HepG2 (cell line): ENCODE measurements at regions not wholly inside any gene's neighbourhood (a gene's known extent, or its start where the extent isn't known, plus 50 kb on each side); places are given as distances from the start of the nearest gene placed in this dataset.
A peak's percentile ranks its signal among the peaks of the same experiment; 100 is the strongest.

Experiments used
- ATAC-seq: fragments of 200-7000 bp; cut with Tn5 transposase; 3 replicates; pipeline ENCODE4 v1.9.1; 2020; ENCODE audit warnings: mild to moderate bottlenecking, moderate library complexity
- BruUV-seq: library from RNA; stranded (reverse); fragments of 400-500 nt; replicated peaks from 2 replicates; lab custom pipeline; 2021; lab: Mats Ljungman, UMichigan
- CTCF ChIA-PET: fragments of 300-600 bp; formaldehyde crosslinking; extraction: SDS; loops from one replicate; lab custom pipeline; 2021; ENCODE audit warnings: low total read pairs, inconsistent platforms, low intra/inter-chr PET ratio; lab: Yijun Ruan, JAX
- POLR2A ChIA-PET: fragments of 350-600 bp; sonication (Branson Sonifier 250); formaldehyde crosslinking; loops from one replicate; lab custom pipeline; 2020; ENCODE audit warnings: antibody characterized with exemption, inconsistent platforms; lab: Yijun Ruan, JAX
- DNase-seq: peaks from one replicate; pipeline ENCODE4 v3.0.0-alpha.2; 2015; ENCODE audit warnings: low spot score
- FAIRE-seq: peaks from 3 replicates; lab custom pipeline; 2011; peaks lifted over from hg19 to GRCh38; lab: Jason Lieb, UNC
- H2AFZ ChIP-seq: one replicate; pipeline ENCODE4 v1.6.1; 2011; ENCODE audit warnings: low read length, inconsistent platforms
- H3K27ac ChIP-seq: fragments of 300-600 bp; 3 replicates; pipeline ENCODE4 v1.8.0; 2011; ENCODE audit warnings: mixed run types, mild to moderate bottlenecking, mixed read lengths, low read length, inconsistent platforms; ENCODE audit not compliant: insufficient read depth; ENCODE audit errors: extremely low read length
- H3K27me3 ChIP-seq, 2 experiments: fragments of 200-600 bp in 1 of 2; 2 replicates in 1 of 2; 3 replicates in 1 of 2; pipeline versions ENCODE4 v1.6.0 to v1.8.0; 2011; ENCODE audit warnings: low read length in 2 of 2, mild to moderate bottlenecking in 2 of 2, moderate library complexity in 2 of 2, inconsistent platforms in 1 of 2; ENCODE audit not compliant: insufficient read depth in 2 of 2, control insufficient read depth in 1 of 2
- H3K36me3 ChIP-seq, 2 experiments: fragments of 200-600 bp in 1 of 2; replicated peaks in 1 of 2; 2 replicates in 1 of 2; 3 replicates in 1 of 2; pipeline versions ENCODE4 v1.5.1 to v1.8.0; 2011; ENCODE audit warnings: low read length in 2 of 2, inconsistent platforms in 1 of 2; ENCODE audit not compliant: insufficient read depth in 2 of 2, control insufficient read depth in 1 of 2
- H3K4me1 ChIP-seq: 2 replicates; pipeline ENCODE4 v1.5.1; 2012; ENCODE audit warnings: low read length, inconsistent platforms; ENCODE audit not compliant: insufficient read depth
- H3K4me2 ChIP-seq: 2 replicates; pipeline ENCODE4 v1.6.0; 2011; ENCODE audit warnings: low read depth, low read length, inconsistent platforms
- H3K4me3 ChIP-seq, 3 experiments: fragments of 200-600 bp in 1 of 3; sonication (generic), shearing (Covaris generic) in 1 of 3; replicated peaks in 1 of 3; 2 replicates each; pipeline ENCODE4 v1.5.1; 2011 to 2016; ENCODE audit warnings: low read length in 3 of 3, inconsistent platforms in 2 of 3, low read depth in 2 of 3, mild to moderate bottlenecking in 2 of 3, control low read depth in 1 of 3, mixed read lengths in 1 of 3; ENCODE audit not compliant: insufficient read depth in 1 of 3
- H3K79me2 ChIP-seq: one replicate; pipeline ENCODE4 v1.6.1; 2011; ENCODE audit warnings: low read length, inconsistent platforms; ENCODE audit not compliant: insufficient read depth
- H3K9ac ChIP-seq: 2 replicates; pipeline ENCODE4 v1.6.0; 2011; ENCODE audit warnings: mild to moderate bottlenecking, low read depth, low read length, inconsistent platforms; ENCODE audit not compliant: insufficient read depth
- H3K9me3 ChIP-seq: 2 replicates; pipeline ENCODE4 v1.5.1; 2012; ENCODE audit warnings: mild to moderate bottlenecking, low read length
- H4K20me1 ChIP-seq: 2 replicates; pipeline ENCODE4 v1.6.0; 2011; ENCODE audit warnings: inconsistent platforms, mild to moderate bottlenecking, low read length, moderate library complexity; ENCODE audit not compliant: insufficient read depth
- CBX2 ChIP-seq, 2 experiments: fragments of 200-600 bp in 1 of 2; sonication (generic); formaldehyde crosslinking in 1 of 2; IDR thresholded peaks; 2 replicates each; pipeline versions ENCODE4 v1.7.0 to v1.8.1; 2018 to 2022; ENCODE audit warnings: low read depth in 2 of 2, low read length in 1 of 2, mild to moderate bottlenecking in 1 of 2, missing genetic modification reagents in 1 of 2
- FIP1L1 ChIP-seq: fragments of 200-400 bp; formaldehyde crosslinking; IDR thresholded peaks from 2 replicates; pipeline ENCODE4 v1.6.1; 2018; ENCODE audit warnings: low read depth, mild to moderate bottlenecking, low read length, moderate library complexity, borderline replicate concordance; ENCODE audit not compliant: insufficient read depth
- FOSL2 ChIP-seq: sonication (generic); formaldehyde crosslinking; IDR thresholded peaks from 2 replicates; pipeline ENCODE4 v1.4.0; 2020; ENCODE audit warnings: missing genetic modification reagents
- GATA4 ChIP-seq: sonication (generic); IDR thresholded peaks from 2 replicates; pipeline ENCODE4 v1.6.1; 2016; ENCODE audit warnings: antibody characterized with exemption, low read depth, borderline replicate concordance
- JUN ChIP-seq: sonication (generic); formaldehyde crosslinking; IDR thresholded peaks from 2 replicates; pipeline ENCODE4 v1.4.0; 2020; ENCODE audit warnings: mild to moderate bottlenecking, missing genetic modification reagents
- MYNN ChIP-seq: sonication (generic); formaldehyde crosslinking; IDR thresholded peaks from 2 replicates; pipeline ENCODE4 v1.4.0; 2020; ENCODE audit warnings: mild to moderate bottlenecking, low read depth, missing genetic modification reagents
- PHF20 ChIP-seq: sonication (generic); formaldehyde crosslinking; IDR thresholded peaks from 2 replicates; pipeline ENCODE4 v1.5.0; 2020; ENCODE audit warnings: mild to moderate bottlenecking, missing genetic modification reagents
- TCF7L2 ChIP-seq: IDR thresholded peaks from 2 replicates; pipeline ENCODE4 v1.6.1; 2011; ENCODE audit warnings: mild to moderate bottlenecking, low read depth, low read length, moderate library complexity
- ZNF451 ChIP-seq: sonication (generic); formaldehyde crosslinking; IDR thresholded peaks from 2 replicates; pipeline ENCODE4 v1.5.0; 2020; ENCODE audit warnings: mild to moderate bottlenecking, missing genetic modification reagents
- ZSCAN21 ChIP-seq: sonication (generic); formaldehyde crosslinking; IDR thresholded peaks from 2 replicates; pipeline ENCODE4 v1.8.0; 2022; ENCODE audit warnings: mild to moderate bottlenecking, missing genetic modification reagents, moderate library complexity, borderline replicate concordance
- WGBS: methylation state at CpG from one replicate; pipeline ENCODE4 v1.1.6; 2017; ENCODE audit warnings: low lambda C conversion rate; 5-methylcytosine and 5-hydroxymethylcytosine counted together
- in situ Hi-C: cut with HindIII; loops from 2 replicates; pipeline ENCODE4 v1.10.0; 2017; ENCODE audit warnings: low pct_unique_long_range_greater_than_20kb; ENCODE audit not compliant: extremely low pct_ligation_motif_present
- intact Hi-C: fragments of 100-400 bp; cut with micrococcal nuclease; formaldehyde crosslinking; loops from one replicate; pipeline ENCODE4 v1.10.0; 2022; ENCODE audit not compliant: unreplicated experiment
- TF ChIP-seq, protein P1 (sequence below): sonication (generic); formaldehyde crosslinking; IDR thresholded peaks from 2 replicates; pipeline ENCODE4 v1.8.1; 2023; ENCODE audit warnings: mild to moderate bottlenecking, moderate library complexity, missing genetic modification reagents
- TF ChIP-seq, protein P2 (sequence below): sonication (generic); formaldehyde crosslinking; IDR thresholded peaks from 2 replicates; pipeline ENCODE4 v1.5.1; 2020; ENCODE audit warnings: mild to moderate bottlenecking, missing genetic modification reagents
- TF ChIP-seq, protein P3 (sequence below): sonication (generic); formaldehyde crosslinking; IDR thresholded peaks from 2 replicates; pipeline ENCODE4 v1.5.1; 2020; ENCODE audit warnings: missing genetic modification reagents, mild to moderate bottlenecking, borderline replicate concordance

DNA sequence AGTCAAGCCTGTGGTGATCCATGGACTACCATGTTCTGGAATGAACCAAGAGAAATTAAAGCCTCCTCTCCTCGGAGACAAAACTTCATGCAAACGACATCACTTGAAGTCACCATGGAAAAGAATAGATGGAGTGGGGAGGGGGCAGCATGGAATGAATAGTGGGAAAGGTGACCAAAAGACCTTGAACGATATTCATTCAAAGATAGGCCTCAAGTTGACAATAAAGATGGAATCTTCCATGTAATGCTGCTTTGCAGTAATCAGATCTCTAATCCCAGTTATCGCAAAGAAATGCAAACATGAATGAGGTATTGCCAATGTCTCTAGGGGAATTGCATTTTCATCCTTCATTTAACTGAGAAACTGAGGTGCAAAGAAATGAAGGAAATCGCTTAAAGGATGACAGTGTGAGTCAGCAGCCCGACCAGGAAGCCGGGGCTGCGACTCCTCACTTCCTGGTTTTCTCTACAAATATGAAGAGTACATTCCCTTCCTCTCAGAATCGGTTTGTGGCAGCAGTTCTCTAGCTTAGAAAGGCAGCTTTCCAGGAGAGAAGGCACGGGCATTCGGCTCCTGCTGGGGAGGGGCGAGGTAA lies 65.6 kb upstream of the RREB1 start (continued):
- TF ChIP-seq FOSL2 (peak; percentile 72), TCF7L2 (no peak), JUN (CRISPR knock-in tag) (no peak), PHF20 (no peak)
- TF ChIP-seq, protein P1, sequence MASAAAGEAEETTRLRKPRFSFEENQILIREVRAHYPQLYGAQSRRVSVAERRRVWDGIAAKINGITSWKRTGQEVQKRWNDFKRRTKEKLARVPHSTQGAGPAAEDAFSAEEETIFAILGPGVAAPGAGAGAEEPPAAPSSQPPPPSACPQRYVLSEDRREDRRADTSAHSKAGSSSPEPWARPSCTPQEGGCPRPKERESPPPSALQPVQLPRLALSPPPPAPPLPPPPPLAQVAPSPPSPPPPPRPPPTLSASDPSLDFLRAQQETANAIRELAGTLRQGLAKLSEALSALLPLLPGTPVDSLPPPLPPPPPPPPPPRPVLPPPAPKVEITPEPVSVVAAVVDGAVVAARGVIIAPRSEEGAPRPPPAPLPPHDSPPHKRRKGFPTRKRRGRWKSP (CRISPR knock-in tag) = peak; percentile 1; the same call in 1 of the 2 replicates

DNA sequence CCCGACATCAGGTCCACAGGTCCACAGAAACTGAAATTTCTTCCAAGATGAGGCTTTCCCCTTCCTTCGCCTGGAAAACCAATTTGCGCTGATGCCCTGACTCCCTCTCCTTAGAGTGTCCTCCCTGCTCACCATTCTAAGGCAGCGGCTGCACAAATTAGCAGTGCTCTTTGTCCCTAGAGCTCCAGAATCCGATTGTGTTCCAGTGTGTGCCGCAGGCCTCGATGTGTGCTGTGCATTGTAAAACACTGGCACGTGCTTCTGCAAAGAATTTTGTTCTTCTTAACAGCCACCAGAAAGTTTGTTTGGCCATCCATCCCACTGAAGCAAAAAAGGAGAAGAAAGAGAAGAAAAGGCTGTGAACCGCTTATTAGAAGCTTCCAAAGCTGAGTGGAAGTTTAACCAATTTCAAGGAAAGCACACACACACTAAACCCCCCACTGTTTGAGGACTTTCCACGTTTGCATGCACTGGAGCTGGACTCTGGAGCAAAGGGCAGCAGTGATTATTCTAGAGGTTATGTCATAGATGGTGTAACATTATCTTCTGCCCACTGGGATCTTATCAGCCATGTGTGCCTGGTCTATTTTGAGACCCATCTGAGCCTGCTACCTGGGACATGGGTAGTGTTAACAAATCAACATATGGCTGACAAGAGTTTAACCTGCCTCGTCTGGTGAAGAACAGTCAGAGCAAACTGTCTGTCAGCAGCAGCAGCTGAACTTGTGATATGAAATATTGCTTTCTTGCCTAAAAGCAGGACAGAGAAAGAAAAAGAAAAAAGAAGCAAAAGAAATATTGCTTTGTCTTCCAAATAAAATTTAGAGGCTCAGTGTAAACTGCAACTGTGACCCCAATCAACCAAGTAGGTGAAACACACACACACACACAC lies 64.9 kb upstream of the RREB1 start:
- CTCF ChIA-PET = interaction anchor here (0.6 kb wide), 1 partner anchor 114 kb away, joined by 3 read pairs; no protein-coding TSS in a partner anchor
- FAIRE-seq = peak; percentile 86
- no peak for TF ChIP-seq CBX2 (IDR thresholded peaks at IDR 0.05; ENCODE audit: low read depth, low read length)
- peak; percentile 20; the same call in 1 of the 2 replicates for TF ChIP-seq CBX2 (CRISPR knock-in tag; IDR thresholded peaks at IDR 0.05; ENCODE audit: low read depth)
- no peak for TF ChIP-seq MYNN
- no peak for TF ChIP-seq ZNF451 (CRISPR knock-in tag)
- no peak for TF ChIP-seq FIP1L1
- peak; percentile 83; the same call in 1 of the 2 replicates for TF ChIP-seq GATA4
- TF ChIP-seq ZSCAN21 (CRISPR knock-in tag) = no peak
- TF ChIP-seq, protein P2, sequence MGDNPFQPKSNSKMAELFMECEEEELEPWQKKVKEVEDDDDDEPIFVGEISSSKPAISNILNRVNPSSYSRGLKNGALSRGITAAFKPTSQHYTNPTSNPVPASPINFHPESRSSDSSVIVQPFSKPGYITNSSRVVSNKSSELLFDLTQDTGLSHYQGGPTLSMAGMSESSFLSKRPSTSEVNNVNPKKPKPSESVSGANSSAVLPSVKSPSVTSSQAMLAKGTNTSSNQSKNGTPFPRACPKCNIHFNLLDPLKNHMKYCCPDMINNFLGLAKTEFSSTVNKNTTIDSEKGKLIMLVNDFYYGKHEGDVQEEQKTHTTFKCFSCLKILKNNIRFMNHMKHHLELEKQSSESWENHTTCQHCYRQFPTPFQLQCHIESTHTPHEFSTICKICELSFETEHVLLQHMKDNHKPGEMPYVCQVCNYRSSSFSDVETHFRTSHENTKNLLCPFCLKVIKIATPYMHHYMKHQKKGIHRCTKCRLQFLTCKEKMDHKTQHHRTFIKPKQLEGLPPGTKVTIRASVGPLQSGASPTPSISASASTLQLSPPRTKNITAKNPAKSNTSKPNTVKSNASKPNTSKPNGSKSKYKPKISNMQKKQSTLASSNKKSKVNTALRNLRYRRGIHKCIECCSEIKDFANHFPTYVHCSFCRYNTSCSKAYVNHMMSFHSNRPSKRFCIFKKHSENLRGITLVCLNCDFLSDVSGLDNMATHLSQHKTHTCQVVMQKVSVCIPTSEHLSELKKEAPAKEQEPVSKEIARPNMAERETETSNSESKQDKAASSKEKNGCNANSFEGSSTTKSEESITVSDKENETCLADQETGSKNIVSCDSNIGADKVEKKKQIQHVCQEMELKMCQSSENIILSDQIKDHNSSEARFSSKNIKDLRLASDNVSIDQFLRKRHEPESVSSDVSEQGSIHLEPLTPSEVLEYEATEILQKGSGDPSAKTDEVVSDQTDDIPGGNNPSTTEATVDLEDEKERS (CRISPR knock-in tag) = peak; percentile 86
- TF ChIP-seq, protein P3, sequence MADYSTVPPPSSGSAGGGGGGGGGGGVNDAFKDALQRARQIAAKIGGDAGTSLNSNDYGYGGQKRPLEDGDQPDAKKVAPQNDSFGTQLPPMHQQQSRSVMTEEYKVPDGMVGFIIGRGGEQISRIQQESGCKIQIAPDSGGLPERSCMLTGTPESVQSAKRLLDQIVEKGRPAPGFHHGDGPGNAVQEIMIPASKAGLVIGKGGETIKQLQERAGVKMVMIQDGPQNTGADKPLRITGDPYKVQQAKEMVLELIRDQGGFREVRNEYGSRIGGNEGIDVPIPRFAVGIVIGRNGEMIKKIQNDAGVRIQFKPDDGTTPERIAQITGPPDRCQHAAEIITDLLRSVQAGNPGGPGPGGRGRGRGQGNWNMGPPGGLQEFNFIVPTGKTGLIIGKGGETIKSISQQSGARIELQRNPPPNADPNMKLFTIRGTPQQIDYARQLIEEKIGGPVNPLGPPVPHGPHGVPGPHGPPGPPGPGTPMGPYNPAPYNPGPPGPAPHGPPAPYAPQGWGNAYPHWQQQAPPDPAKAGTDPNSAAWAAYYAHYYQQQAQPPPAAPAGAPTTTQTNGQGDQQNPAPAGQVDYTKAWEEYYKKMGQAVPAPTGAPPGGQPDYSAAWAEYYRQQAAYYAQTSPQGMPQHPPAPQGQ (CRISPR knock-in tag) = no peak

More for the DNA sequence above, 64.9 kb upstream of the RREB1 start:
- Histone ChIP-seq H3K79me2 (no peaks in the 10 kb centered on the region), H3K4me1 (peaks cover 25% of the 10 kb centered on the region), H4K20me1 (no peaks in the 10 kb centered on the region), H3K27me3 (peaks cover 0 to 2% of the 10 kb centered on the region in 2 experiments; a peak in 1 of 5 replicates), H3K9ac (peak overlapping the region; percentile 51), H3K4me2 (peak overlapping the region; percentile 86), H3K4me3 (peak overlapping the region; percentile 17 to 58 (median 39)), H3K9me3 (no peaks in the 10 kb centered on the region), H2AFZ (peak overlapping the region; percentile 21), H3K27ac (peak overlapping the region; percentile 81), H3K36me3 (no peaks in the 10 kb centered on the region)
- POLR2A ChIA-PET = interaction anchor here (0.8 to 1.9 kb wide), 10 partner anchors 14 to 356 kb away, joined by 3 to 17 read pairs (median 4); partner anchors contain the start of gene RREB1
- WGBS = 0% methylated on average over 11 of the region's 11 CpGs
- ATAC-seq (peak; percentile 91), DNase-seq (peak; percentile 81)
- intact Hi-C loops = loop anchor here (2.0 to 5.0 kb wide), 2 partner anchors 64 to 806 kb away; partner anchors contain the start of gene RREB1
- BruUV-seq = TSS peak; percentile 98
- in situ Hi-C loops = no loop called here
